PC-9 (cell line): ENCODE measurements at regions not wholly inside any gene's neighbourhood (a gene's known extent, or its start where the extent isn't known, plus 50 kb on each side); places are given as distances from the start of the nearest gene placed in this dataset.

Source experiments
- BruUV-seq: library from RNA; stranded (reverse); fragments of 400-500 nt; replicated peaks from 2 replicates; lab custom pipeline; 2021; lab: Mats Ljungman, UMichigan
- CTCF ChIA-PET: fragments of 300-600 bp; sonication (Branson Sonifier 250); formaldehyde crosslinking; loops from one replicate; lab custom pipeline; 2022; ENCODE audit warnings: antibody characterized with exemption; lab: Charles Lee
- POLR2A ChIA-PET: fragments of 300-600 bp; sonication (Branson Sonifier 250); formaldehyde crosslinking; loops from one replicate; lab custom pipeline; 2022; ENCODE audit warnings: antibody characterized with exemption; ENCODE audit not compliant: unreplicated experiment; lab: Charles Lee
- DNase-seq, 2 experiments: peaks; one replicate each; pipeline versions ENCODE4 v3.0.0 to v3.0.0-alpha.2; 2015 to 2022; ENCODE audit warnings: mixed read lengths in 1 of 2
- H2AFZ ChIP-seq: fragments of 200-600 bp; sonication (generic); 2 replicates; pipeline ENCODE4 v1.8.1; 2017; ENCODE audit warnings: antibody characterized with exemption
- H3F3A ChIP-seq: fragments of 200-600 bp; sonication (generic); 2 replicates; pipeline ENCODE4 v1.8.1; 2017; ENCODE audit warnings: antibody characterized with exemption, mild to moderate bottlenecking, low read depth; ENCODE audit not compliant: insufficient read depth
- H3K27ac ChIP-seq: fragments of 200-600 bp; sonication (generic); 2 replicates; pipeline ENCODE4 v1.6.1; 2016; ENCODE audit warnings: mixed run types
- H3K27me3 ChIP-seq: fragments of 200-600 bp; sonication (generic); 2 replicates; pipeline ENCODE4 v1.6.1; 2016; ENCODE audit warnings: low read depth, mixed run types; ENCODE audit not compliant: insufficient read depth
- H3K36me3 ChIP-seq: fragments of 200-600 bp; sonication (generic); 2 replicates; pipeline ENCODE4 v1.6.1; 2016; ENCODE audit warnings: low read depth, mixed run types
- H3K4me1 ChIP-seq: fragments of 200-600 bp; sonication (generic); replicated peaks from 2 replicates; pipeline ENCODE4 v1.6.1; 2016; ENCODE audit warnings: mixed run types; ENCODE audit not compliant: insufficient read depth
- H3K4me2 ChIP-seq: fragments of 200-600 bp; sonication (generic); 2 replicates; pipeline ENCODE4 v1.6.1; 2017; ENCODE audit warnings: mixed run types
- H3K4me3 ChIP-seq: fragments of 200-600 bp; sonication (generic); 2 replicates; pipeline ENCODE4 v1.6.1; 2016; ENCODE audit warnings: mixed run types
- H3K79me2 ChIP-seq: fragments of 200-600 bp; sonication (generic); 2 replicates; pipeline ENCODE4 v1.6.1; 2017; ENCODE audit warnings: low read depth, mixed run types
- H3K9me2 ChIP-seq: fragments of 200-600 bp; sonication (generic); 2 replicates; pipeline ENCODE4 v1.8.1; 2017; ENCODE audit warnings: mild to moderate bottlenecking; ENCODE audit not compliant: insufficient read depth
- H3K9me3 ChIP-seq: fragments of 200-600 bp; sonication (generic); 2 replicates; pipeline ENCODE4 v1.8.1; 2016; ENCODE audit warnings: low read depth; ENCODE audit not compliant: insufficient read depth
- H4K20me1 ChIP-seq: fragments of 200-600 bp; sonication (generic); 2 replicates; pipeline ENCODE4 v1.8.1; 2017; ENCODE audit not compliant: insufficient read depth
- CTCF ChIP-seq: fragments of 200-600 bp; sonication (generic); conservative IDR thresholded peaks from 2 replicates; pipeline ENCODE4 v1.6.1; 2017; ENCODE audit warnings: mixed run types, antibody characterized with exemption, mild to moderate bottlenecking, moderate library complexity
- EZH2 ChIP-seq: fragments of 200-600 bp; sonication (generic); IDR thresholded peaks from 2 replicates; pipeline ENCODE4 v1.8.0; 2017; ENCODE audit warnings: antibody characterized with exemption, low read depth
- intact Hi-C: fragments of 100-400 bp; cut with micrococcal nuclease; formaldehyde crosslinking; loops from one replicate; pipeline ENCODE4 v1.10.0; 2022; ENCODE audit not compliant: unreplicated experiment

DNA sequence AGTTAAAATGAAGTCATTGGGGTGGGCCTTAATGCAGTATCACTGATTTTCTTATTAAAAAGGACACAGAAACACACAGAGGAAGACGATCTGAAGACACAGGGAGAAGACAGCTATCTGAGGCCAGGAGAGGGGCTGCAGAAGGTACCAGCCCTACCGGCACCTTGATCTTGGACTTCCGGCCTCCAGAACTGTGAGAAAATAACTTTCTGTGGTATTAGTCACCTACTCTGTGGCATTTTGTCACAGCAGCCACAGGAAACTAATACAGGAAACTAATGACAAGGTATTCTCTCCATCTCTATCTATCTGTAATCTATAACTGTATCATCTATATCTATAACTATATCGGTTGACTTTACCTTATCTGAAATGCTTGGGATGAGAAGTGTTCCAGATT is 1149.5 kb downstream of the BCL11B start:
- no peaks in the 10 kb centered on the region for H3K36me3 ChIP-seq

GRCh38 chr14:98130691-98131090 is 1141.3 kb downstream of the BCL11B start:
- Histone ChIP-seq H3K9me2 (no peaks in the 10 kb centered on the region), H3F3A (no peaks in the 10 kb centered on the region), H3K79me2 (no peaks in the 10 kb centered on the region), H3K4me3 (no peak overlapping the region), H3K4me1 (no peaks in the 10 kb centered on the region), H3K9me3 (no peaks in the 10 kb centered on the region), H3K27ac (no peak overlapping the region), H2AFZ (no peak overlapping the region), H3K27me3 (0 out of 2 replicates have a peak, but pooled peaks cover 4% of the 10 kb centered on the region), H3K36me3 (no peaks in the 10 kb centered on the region), H4K20me1 (no peaks in the 10 kb centered on the region), H3K4me2 (no peak overlapping the region)
- CTCF ChIA-PET: no interaction called here
- POLR2A ChIA-PET: no interaction called here
- TF ChIP-seq EZH2: no peak
- TF ChIP-seq CTCF: no peak
- no TSS peak for BruUV-seq
- no peak for DNase-seq
- intact Hi-C loops: no loop called here

More for the DNA sequence above, 1149.5 kb downstream of the BCL11B start:
- no peaks in the 10 kb centered on the region for H4K20me1 ChIP-seq
- no peak overlapping the region for H2AFZ ChIP-seq
- no peaks in the 10 kb centered on the region for H3F3A ChIP-seq
- no peaks in the 10 kb centered on the region for H3K79me2 ChIP-seq
- POLR2A ChIA-PET: no interaction called here
- BruUV-seq: no TSS peak
- no peaks in the 10 kb centered on the region for H3K4me1 ChIP-seq
- no peak for DNase-seq
- H3K27me3 ChIP-seq: no peaks in the 10 kb centered on the region
- TF ChIP-seq CTCF: no peak
- no peak for TF ChIP-seq EZH2
- no peak overlapping the region for H3K27ac ChIP-seq
- CTCF ChIA-PET: no interaction called here
- H3K4me2 ChIP-seq: no peak overlapping the region
- no peak overlapping the region for H3K4me3 ChIP-seq
- intact Hi-C loops: no loop called here
- H3K9me2 ChIP-seq: no peaks in the 10 kb centered on the region
- no peaks in the 10 kb centered on the region for H3K9me3 ChIP-seq

- POLR2A ChIA-PET: no interaction called here
- Histone ChIP-seq H3K27ac (no peak overlapping the region), H3K9me2 (no peaks in the 10 kb centered on the region), H3K4me3 (no peak overlapping the region), H3K79me2 (no peaks in the 10 kb centered on the region), H2AFZ (no peak overlapping the region), H3K27me3 (0 out of 2 replicates have a peak, but pooled peaks cover 4% of the 10 kb centered on the region), H3K4me2 (no peak overlapping the region), H3K9me3 (no peaks in the 10 kb centered on the region), H3K4me1 (no peaks in the 10 kb centered on the region), H4K20me1 (no peaks in the 10 kb centered on the region), H3F3A (no peaks in the 10 kb centered on the region), H3K36me3 (no peaks in the 10 kb centered on the region)
- BruUV-seq: no TSS peak
- intact Hi-C loops: no loop called here
- CTCF ChIA-PET: no interaction called here
- DNase-seq: no peak
- TF ChIP-seq EZH2 (no peak), CTCF (no peak)
Measured at GRCh38 chr14:98131406-98131805, 1140.6 kb downstream of the BCL11B start.
